Thoracic aorta (tissue), 2 donors: ENCODE measurements at regions not wholly inside any gene's neighbourhood (a gene's known extent, or its start where the extent isn't known, plus 50 kb on each side); places are given as distances from the start of the nearest gene placed in this dataset.

Experiments
- ATAC-seq: fragments of 150-250 bp; one replicate; pipeline ENCODE4 v1.8.0; 2017; ENCODE audit warnings: low read depth; ENCODE audit not compliant: insufficient number of reproducible peaks, low FRiP score
- DNase-seq: peaks from one replicate; pipeline ENCODE4 v3.0.0-alpha.2; 2020; ENCODE audit warnings: low spot score
- H3K27ac ChIP-seq, 2 donors: fragments of 200-600 bp; sonication (generic); 1 replicate in 1 of 2; 2 replicates in 1 of 2; pipeline ENCODE4 v1.5.1; 2016; ENCODE audit warnings: mild to moderate bottlenecking in 2 of 2, moderate library complexity in 2 of 2
- H3K27me3 ChIP-seq: fragments of 200-600 bp; sonication (generic); replicated peaks from 2 replicates; pipeline ENCODE4 v1.6.0; 2016; ENCODE audit warnings: mild to moderate bottlenecking; ENCODE audit not compliant: insufficient read depth
- H3K36me3 ChIP-seq: fragments of 200-600 bp; sonication (generic); one replicate; pipeline ENCODE4 v1.5.1; 2016
- H3K4me1 ChIP-seq, 2 donors: fragments of 200-600 bp; sonication (generic); 1 replicate in 1 of 2; 2 replicates in 1 of 2; pipeline versions ENCODE4 v1.5.1 to v1.6.0; 2016; ENCODE audit warnings: low read depth in 2 of 2, mild to moderate bottlenecking in 1 of 2; ENCODE audit not compliant: control insufficient read depth in 1 of 2
- H3K4me3 ChIP-seq: fragments of 200-600 bp; sonication (generic); 2 replicates; pipeline ENCODE4 v1.5.1; 2016; ENCODE audit warnings: mild to moderate bottlenecking
- H3K9me3 ChIP-seq: fragments of 200-600 bp; sonication (generic); 2 replicates; pipeline ENCODE4 v1.5.1; 2016
- TF ChIP-seq, protein P1 (sequence below): fragments of 200-600 bp; sonication (generic); IDR thresholded peaks from one replicate; pipeline ENCODE4 v1.5.1; 2019; ENCODE audit warnings: antibody characterized with exemption

GRCh38 chr10:130498934-130499333, 362.7 kb downstream of the GLRX3 start:
- H3K27me3 ChIP-seq = no peaks in the 10 kb centered on the region
- no peaks in the 10 kb centered on the region for H3K9me3 ChIP-seq
- no peaks in the 10 kb centered on the region for H3K36me3 ChIP-seq
- no peak overlapping the region for H3K4me3 ChIP-seq
- H3K4me1 ChIP-seq = no peaks in the 10 kb centered on the region
- H3K27ac ChIP-seq = no peak overlapping the region
- no peak for ATAC-seq
- TF ChIP-seq, protein P1, sequence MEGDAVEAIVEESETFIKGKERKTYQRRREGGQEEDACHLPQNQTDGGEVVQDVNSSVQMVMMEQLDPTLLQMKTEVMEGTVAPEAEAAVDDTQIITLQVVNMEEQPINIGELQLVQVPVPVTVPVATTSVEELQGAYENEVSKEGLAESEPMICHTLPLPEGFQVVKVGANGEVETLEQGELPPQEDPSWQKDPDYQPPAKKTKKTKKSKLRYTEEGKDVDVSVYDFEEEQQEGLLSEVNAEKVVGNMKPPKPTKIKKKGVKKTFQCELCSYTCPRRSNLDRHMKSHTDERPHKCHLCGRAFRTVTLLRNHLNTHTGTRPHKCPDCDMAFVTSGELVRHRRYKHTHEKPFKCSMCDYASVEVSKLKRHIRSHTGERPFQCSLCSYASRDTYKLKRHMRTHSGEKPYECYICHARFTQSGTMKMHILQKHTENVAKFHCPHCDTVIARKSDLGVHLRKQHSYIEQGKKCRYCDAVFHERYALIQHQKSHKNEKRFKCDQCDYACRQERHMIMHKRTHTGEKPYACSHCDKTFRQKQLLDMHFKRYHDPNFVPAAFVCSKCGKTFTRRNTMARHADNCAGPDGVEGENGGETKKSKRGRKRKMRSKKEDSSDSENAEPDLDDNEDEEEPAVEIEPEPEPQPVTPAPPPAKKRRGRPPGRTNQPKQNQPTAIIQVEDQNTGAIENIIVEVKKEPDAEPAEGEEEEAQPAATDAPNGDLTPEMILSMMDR = no peak
- DNase-seq = no peak

DNA sequence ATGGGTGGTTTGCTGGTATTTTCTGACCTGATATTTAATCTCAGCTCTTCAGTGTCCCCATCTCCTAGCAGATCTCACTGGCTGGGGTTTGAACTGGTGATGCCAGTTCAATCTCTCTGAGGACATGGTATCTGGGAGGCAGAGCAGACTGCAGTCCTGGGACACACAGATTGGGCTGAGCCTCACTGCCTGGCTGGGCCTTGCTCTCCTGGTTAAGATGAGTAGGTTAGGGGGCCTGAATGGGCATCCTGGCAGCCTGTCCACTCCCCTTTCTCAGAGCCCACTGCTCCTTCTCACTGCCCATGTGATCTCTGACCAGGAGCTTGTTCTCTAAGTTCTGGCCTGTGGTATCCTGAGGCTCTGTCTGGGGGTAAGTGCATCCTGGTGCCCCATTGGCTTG, 363.4 kb downstream of the GLRX3 start:
- TF ChIP-seq, protein P1 = no peak
- Histone ChIP-seq H3K36me3 (no peaks in the 10 kb centered on the region), H3K9me3 (no peaks in the 10 kb centered on the region), H3K27ac (no peak overlapping the region), H3K4me3 (no peak overlapping the region), H3K27me3 (no peaks in the 10 kb centered on the region), H3K4me1 (no peaks in the 10 kb centered on the region)
- ATAC-seq = no peak
- DNase-seq = no peak

GRCh38 chr10:130500261-130501000, 364.2 kb downstream of the GLRX3 start:
- Histone ChIP-seq H3K27ac (no peak overlapping the region), H3K9me3 (no peaks in the 10 kb centered on the region)

GRCh38 chr10:130507461-130507860, 371.3 kb downstream of the GLRX3 start:
- no peak overlapping the region for H3K4me3 ChIP-seq
- H3K4me1 ChIP-seq = no peaks in the 10 kb centered on the region
- no peaks in the 10 kb centered on the region for H3K9me3 ChIP-seq
- no peak overlapping the region for H3K27ac ChIP-seq
- DNase-seq = no peak
- no peaks in the 10 kb centered on the region for H3K27me3 ChIP-seq
- ATAC-seq = no peak
- H3K36me3 ChIP-seq = no peaks in the 10 kb centered on the region
- TF ChIP-seq, protein P1 = no peak

More at GRCh38 chr10:130500261-130501000, 364.2 kb downstream of the GLRX3 start:
- Histone ChIP-seq H3K27me3 (no peaks in the 10 kb centered on the region), H3K4me3 (no peak overlapping the region), H3K4me1 (no peaks in the 10 kb centered on the region), H3K36me3 (no peaks in the 10 kb centered on the region)
- DNase-seq = no peak
- TF ChIP-seq, protein P1 = no peak
- ATAC-seq = no peak

- Histone ChIP-seq H3K27me3 (no peaks in the 10 kb centered on the region), H3K27ac (no peak overlapping the region), H3K4me1 (no peaks in the 10 kb centered on the region), H3K9me3 (no peaks in the 10 kb centered on the region), H3K36me3 (no peaks in the 10 kb centered on the region), H3K4me3 (no peak overlapping the region)
- TF ChIP-seq, protein P1 = no peak
- no peak for DNase-seq
- ATAC-seq = no peak
These were observed 373.9 kb downstream of the GLRX3 start for GRCh38 chr10:130509881-130510689.
